H9 (cell line): ENCODE measurements at regions not wholly inside any gene's neighbourhood (a gene's known extent, or its start where the extent isn't known, plus 50 kb on each side); places are given as distances from the start of the nearest gene placed in this dataset.

Source experiments
- DNase-seq: peaks from one replicate; pipeline ENCODE4 v3.0.0-alpha.2; 2017
- H2AFZ ChIP-seq: one replicate; pipeline ENCODE4 v1.6.1; 2013; ENCODE audit warnings: mild to moderate bottlenecking, low read length, control low read depth, moderate library complexity
- H2AK5ac ChIP-seq: 2 replicates; pipeline ENCODE4 v1.6.1; 2013; ENCODE audit warnings: low read length, control low read depth, mixed read lengths; ENCODE audit not compliant: insufficient read length
- H2BK120ac ChIP-seq: one replicate; pipeline ENCODE4 v1.6.1; 2013; ENCODE audit warnings: low read depth, mild to moderate bottlenecking, low read length, control low read depth, inconsistent platforms; ENCODE audit not compliant: poor library complexity, severe bottlenecking
- H2BK12ac ChIP-seq: 2 replicates; pipeline ENCODE4 v1.6.1; 2013; ENCODE audit warnings: low read length, control low read depth, mixed read lengths, low read depth; ENCODE audit not compliant: insufficient read length
- H2BK15ac ChIP-seq: 2 replicates; pipeline ENCODE4 v1.6.1; 2013; ENCODE audit warnings: low read depth, low read length, control low read depth
- H2BK20ac ChIP-seq: one replicate; pipeline ENCODE4 v1.6.1; 2013; ENCODE audit warnings: low read depth, mild to moderate bottlenecking, low read length, control low read depth, inconsistent platforms; ENCODE audit not compliant: poor library complexity, severe bottlenecking
- H2BK5ac ChIP-seq: 2 replicates; pipeline ENCODE4 v1.6.1; 2013; ENCODE audit warnings: low read length, control low read depth, mixed read lengths; ENCODE audit not compliant: insufficient read length
- H3K14ac ChIP-seq: 2 replicates; pipeline ENCODE4 v1.6.1; 2013; ENCODE audit warnings: low read length, control low read depth; ENCODE audit not compliant: insufficient read depth
- H3K18ac ChIP-seq: 2 replicates; pipeline ENCODE4 v1.6.1; 2013; ENCODE audit warnings: low read depth, mild to moderate bottlenecking, mixed read lengths, low read length, control low read depth; ENCODE audit not compliant: insufficient read length
- H3K23ac ChIP-seq: 2 replicates; pipeline ENCODE4 v1.6.1; 2013; ENCODE audit warnings: low read length, control low read depth, mixed read lengths, low read depth; ENCODE audit not compliant: insufficient read length
- H3K23me2 ChIP-seq: 2 replicates; pipeline ENCODE4 v1.6.1; 2013; ENCODE audit warnings: low read depth, mild to moderate bottlenecking, mixed read lengths, low read length, control low read depth; ENCODE audit not compliant: insufficient read length, poor library complexity, severe bottlenecking
- H3K27ac ChIP-seq: 2 replicates; pipeline ENCODE4 v1.5.1; 2013; ENCODE audit warnings: low read length, control low read depth, mixed read lengths, low read depth; ENCODE audit not compliant: insufficient read length
- H3K27me3 ChIP-seq: 2 replicates; pipeline ENCODE4 v1.6.1; 2013; ENCODE audit warnings: low read length, control low read depth, inconsistent platforms; ENCODE audit not compliant: insufficient read depth
- H3K4ac ChIP-seq: 2 replicates; pipeline ENCODE4 v1.6.1; 2013; ENCODE audit warnings: low read depth, mild to moderate bottlenecking, control low read depth, inconsistent platforms, low read length, moderate library complexity
- H3K4me1 ChIP-seq: 2 replicates; pipeline ENCODE4 v1.6.1; 2013; ENCODE audit warnings: low read length, control low read depth, inconsistent platforms; ENCODE audit not compliant: insufficient read depth
- H3K4me2 ChIP-seq: 2 replicates; pipeline ENCODE4 v1.6.1; 2013; ENCODE audit warnings: low read length, control low read depth, mixed read lengths; ENCODE audit not compliant: insufficient read length, insufficient read depth
- H3K56ac ChIP-seq: 2 replicates; pipeline ENCODE4 v1.6.1; 2013; ENCODE audit warnings: low read depth, mild to moderate bottlenecking, mixed read lengths, low read length, control low read depth; ENCODE audit not compliant: insufficient read length
- H3K79me1 ChIP-seq: 2 replicates; pipeline ENCODE4 v1.6.1; 2013; ENCODE audit warnings: low read depth, mild to moderate bottlenecking, moderate library complexity, low read length, control low read depth, inconsistent platforms; ENCODE audit not compliant: insufficient read depth, poor library complexity, severe bottlenecking
- H3K79me2 ChIP-seq: 2 replicates; pipeline ENCODE4 v1.6.1; 2013; ENCODE audit warnings: low read length, control low read depth, inconsistent platforms; ENCODE audit not compliant: insufficient read depth
- H3K9ac ChIP-seq: 2 replicates; pipeline ENCODE4 v1.6.1; 2013; ENCODE audit warnings: low read length, control low read depth, mixed read lengths; ENCODE audit not compliant: insufficient read length; ENCODE audit errors: extremely low read depth
- H3K9me3 ChIP-seq: one replicate; pipeline ENCODE4 v1.6.1; 2013; ENCODE audit warnings: low read depth, low read length, inconsistent platforms; ENCODE audit not compliant: control insufficient read depth
- H3T11ph ChIP-seq: one replicate; pipeline ENCODE4 v1.6.1; 2013; ENCODE audit warnings: mild to moderate bottlenecking, low read length, control low read depth, inconsistent platforms
- H4K20me1 ChIP-seq: one replicate; pipeline ENCODE4 v1.6.1; 2013; ENCODE audit not compliant: control insufficient read depth, insufficient read length, insufficient read depth
- H4K5ac ChIP-seq: 2 replicates; pipeline ENCODE4 v1.6.1; 2013; ENCODE audit warnings: low read depth, mild to moderate bottlenecking, mixed read lengths, low read length, control low read depth; ENCODE audit not compliant: insufficient read length
- H4K8ac ChIP-seq: replicated peaks from 2 replicates; pipeline ENCODE4 v1.6.1; 2013; ENCODE audit warnings: low read length, control low read depth, mixed read lengths, low read depth; ENCODE audit not compliant: insufficient read length
- H4K91ac ChIP-seq: 2 replicates; pipeline ENCODE4 v1.6.1; 2013; ENCODE audit warnings: low read depth, mild to moderate bottlenecking, moderate library complexity, mixed read lengths, low read length, control low read depth; ENCODE audit not compliant: insufficient read length
- H3K27ac Mint-ChIP-seq, 3 experiments: 2 replicates in 2 of 3; 3 replicates in 1 of 3; pipeline ENCODE4 v1.8.0; 2020 to 2021; ENCODE audit warnings: mixed read lengths in 3 of 3, mild to moderate bottlenecking in 1 of 3, moderate library complexity in 1 of 3
- H3K27me3 Mint-ChIP-seq: 2 replicates; pipeline ENCODE4 v1.8.0; 2021; ENCODE audit warnings: low read depth, mild to moderate bottlenecking, moderate library complexity, mixed read lengths
- H3K36me3 Mint-ChIP-seq, 3 experiments: 2 replicates in 2 of 3; 3 replicates in 1 of 3; pipeline ENCODE4 v1.8.0; 2020 to 2021; ENCODE audit warnings: low read depth in 3 of 3, mixed read lengths in 3 of 3; ENCODE audit not compliant: insufficient read depth in 1 of 3
- H3K4me1 Mint-ChIP-seq, 2 experiments: 2 replicates each; pipeline ENCODE4 v1.8.0; 2020; ENCODE audit warnings: mixed read lengths in 2 of 2
- H3K4me3 Mint-ChIP-seq, 2 experiments: 2 replicates in 1 of 2; 3 replicates in 1 of 2; pipeline ENCODE4 v1.8.0; 2020 to 2021; ENCODE audit warnings: mild to moderate bottlenecking in 2 of 2, mixed read lengths in 2 of 2, moderate library complexity in 1 of 2
- H3K9me3 Mint-ChIP-seq, 2 experiments: 2 replicates in 1 of 2; 3 replicates in 1 of 2; pipeline ENCODE4 v1.8.0; 2020; ENCODE audit warnings: mild to moderate bottlenecking in 2 of 2, mixed read lengths in 2 of 2, moderate library complexity in 1 of 2
- WGBS: extraction: QIAGEN DNeasy Blood & Tissue Kit; methylation state at CpG from one replicate; pipeline ENCODE4 v1.1.7; 2013; ENCODE audit warnings: missing lambda C conversion rate, low lambda C conversion rate, mixed read lengths; ENCODE audit not compliant: insufficient read length; ENCODE audit errors: extremely low coverage; 5-methylcytosine and 5-hydroxymethylcytosine counted together
- TF ChIP-seq, protein P1 (sequence below): fragments of 200-600 bp; sonication (generic); conservative IDR thresholded peaks from 3 replicates; pipeline ENCODE4 v1.8.0; 2021; ENCODE audit warnings: antibody characterized with exemption, mild to moderate bottlenecking

DNA sequence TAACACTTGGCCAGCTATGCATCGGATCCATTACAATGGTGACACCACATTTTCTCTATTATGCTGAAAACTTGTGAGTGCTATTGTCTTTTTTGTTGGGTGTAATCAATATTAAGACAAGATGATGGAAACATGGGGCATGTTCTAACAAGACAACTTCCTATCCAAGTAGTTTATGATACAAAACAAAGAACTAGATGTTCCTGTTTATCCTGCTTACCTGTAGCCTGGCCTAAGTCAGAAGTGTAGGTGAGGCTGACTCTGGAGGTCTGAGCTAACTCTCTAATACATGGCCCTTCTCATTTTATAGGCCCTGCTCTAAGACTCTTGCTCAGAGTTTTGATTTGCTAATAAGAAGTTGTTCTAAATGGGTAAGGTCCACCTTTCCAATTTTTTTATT, 242.4 kb upstream of the STXBP5 start:
- DNase-seq, result no peak
- Histone ChIP-seq H4K8ac (no peak overlapping the region), H4K5ac (no peak overlapping the region), H3T11ph (no peak overlapping the region), H2BK5ac (no peak overlapping the region), H2AK5ac (no peak overlapping the region), H3K56ac (no peak overlapping the region), H3K4ac (no peak overlapping the region), H3K4me1 (no peaks in the 10 kb centered on the region), H3K9ac (no peak overlapping the region), H2BK15ac (no peak overlapping the region), H4K20me1 (no peaks in the 10 kb centered on the region), H3K4me2 (no peak overlapping the region), H3K79me2 (no peaks in the 10 kb centered on the region), H3K79me1 (no peaks in the 10 kb centered on the region), H3K14ac (no peak overlapping the region), H3K23ac (no peak overlapping the region), H3K9me3 (peaks cover 21% of the 10 kb centered on the region), H2BK120ac (no peak overlapping the region), H3K18ac (no peak overlapping the region), H4K91ac (no peak overlapping the region), H3K27me3 (no peaks in the 10 kb centered on the region), H2BK12ac (no peak overlapping the region), H3K23me2 (no peaks in the 10 kb centered on the region), H2AFZ (no peak overlapping the region), H3K27ac (no peak overlapping the region), H2BK20ac (no peak overlapping the region)
- Mint-ChIP-seq H3K27me3 (no peaks in the 10 kb centered on the region), H3K4me1 (no peaks in the 10 kb centered on the region), H3K9me3 (peaks cover 24 to 26% of the 10 kb centered on the region in 2 experiments), H3K36me3 (peaks cover 9 to 25% (median 24%) of the 10 kb centered on the region in 3 experiments), H3K4me3 (no peak overlapping the region), H3K27ac (no peak overlapping the region)
- TF ChIP-seq, protein P1, sequence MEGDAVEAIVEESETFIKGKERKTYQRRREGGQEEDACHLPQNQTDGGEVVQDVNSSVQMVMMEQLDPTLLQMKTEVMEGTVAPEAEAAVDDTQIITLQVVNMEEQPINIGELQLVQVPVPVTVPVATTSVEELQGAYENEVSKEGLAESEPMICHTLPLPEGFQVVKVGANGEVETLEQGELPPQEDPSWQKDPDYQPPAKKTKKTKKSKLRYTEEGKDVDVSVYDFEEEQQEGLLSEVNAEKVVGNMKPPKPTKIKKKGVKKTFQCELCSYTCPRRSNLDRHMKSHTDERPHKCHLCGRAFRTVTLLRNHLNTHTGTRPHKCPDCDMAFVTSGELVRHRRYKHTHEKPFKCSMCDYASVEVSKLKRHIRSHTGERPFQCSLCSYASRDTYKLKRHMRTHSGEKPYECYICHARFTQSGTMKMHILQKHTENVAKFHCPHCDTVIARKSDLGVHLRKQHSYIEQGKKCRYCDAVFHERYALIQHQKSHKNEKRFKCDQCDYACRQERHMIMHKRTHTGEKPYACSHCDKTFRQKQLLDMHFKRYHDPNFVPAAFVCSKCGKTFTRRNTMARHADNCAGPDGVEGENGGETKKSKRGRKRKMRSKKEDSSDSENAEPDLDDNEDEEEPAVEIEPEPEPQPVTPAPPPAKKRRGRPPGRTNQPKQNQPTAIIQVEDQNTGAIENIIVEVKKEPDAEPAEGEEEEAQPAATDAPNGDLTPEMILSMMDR, result no peak
- no CpG with 5 or more reads among the region's 1 CpG for WGBS
